GM10248 (cell line): ENCODE measurements at regions not wholly inside any gene's neighbourhood (a gene's known extent, or its start where the extent isn't known, plus 50 kb on each side); places are given as distances from the start of the nearest gene placed in this dataset.
"Not testable (repeated sequence)": the region's sequence is repeated elsewhere in the genome, so short reads cannot be mapped to it uniquely, and the experiment has no call there.

ENCODE experiments used
- CTCF ChIA-PET: fragments of 300-600 bp; sonication (Branson Sonifier 250); formaldehyde crosslinking; extraction: SDS; loops from one replicate; lab custom pipeline; 2021; ENCODE audit warnings: antibody characterized with exemption; lab: Yijun Ruan, JAX
- POLR2A ChIA-PET: fragments of 350-650 bp; sonication (Branson Sonifier 250); formaldehyde crosslinking; extraction: SDS; loops from one replicate; lab custom pipeline; 2020; ENCODE audit warnings: antibody characterized with exemption; lab: Yijun Ruan, JAX
- DNase-seq: peaks from one replicate; pipeline ENCODE4 v3.0.0; 2012; ENCODE audit errors: extremely low spot score
- CTCF ChIP-seq: IDR thresholded peaks from 2 replicates; pipeline ENCODE4 v1.5.1; 2012; ENCODE audit warnings: mild to moderate bottlenecking, low read depth; ENCODE audit errors: extremely low read depth, missing control alignments, control extremely low read depth

- TF ChIP-seq CTCF: no peak
- CTCF ChIA-PET: interaction anchor here (1.4 kb wide), 1 partner anchor 14 kb away, joined by 3 read pairs; no protein-coding TSS in a partner anchor
- DNase-seq: no peak
- POLR2A ChIA-PET: no interaction called here
These were observed 211.1 kb upstream of the XIST start for GRCh38 chrX:74063426-74064155.

GRCh38 chrX:74061879-74062278 lies 209.4 kb upstream of the XIST start:
- ChIA-PET CTCF (interaction anchor here (1.4 kb wide), 1 partner anchor 13 kb away, joined by 3 read pairs; no protein-coding TSS in a partner anchor), POLR2A (no interaction called here)
- no peak for TF ChIP-seq CTCF
- no peak for DNase-seq

GRCh38 chrX:74049126-74049525 lies 196.6 kb upstream of the XIST start:
- CTCF ChIA-PET: interaction anchor here (1.2 to 1.6 kb wide), 2 partner anchors 10 to 13 kb away, joined by 3 to 4 read pairs; no protein-coding TSS in a partner anchor
- no peak for TF ChIP-seq CTCF

GRCh38 chrX:74034066-74034465 lies 181.6 kb upstream of the XIST start:
- CTCF ChIA-PET, DNase-seq, POLR2A ChIA-PET: not testable (repeated sequence)

More at GRCh38 chrX:74049126-74049525, 196.6 kb upstream of the XIST start:
- POLR2A ChIA-PET: no interaction called here
- no peak for DNase-seq

- CTCF ChIA-PET, POLR2A ChIA-PET, DNase-seq: not testable (repeated sequence)
These were observed 179.0 kb upstream of the XIST start for GRCh38 chrX:74031527-74031926.

- CTCF ChIA-PET, POLR2A ChIA-PET, DNase-seq: not testable (repeated sequence)
These were observed 178.3 kb upstream of the XIST start for GRCh38 chrX:74030766-74031165.

GRCh38 chrX:74025145-74025544 lies 172.6 kb upstream of the XIST start:
- CTCF ChIA-PET, POLR2A ChIA-PET, DNase-seq: not testable (repeated sequence)

GRCh38 chrX:74023203-74023602 lies 170.7 kb upstream of the XIST start:
- ChIA-PET CTCF (no interaction called here), POLR2A (no interaction called here)
- TF ChIP-seq CTCF: no peak
- DNase-seq: no peak

GRCh38 chrX:74018253-74018652 lies 165.7 kb upstream of the XIST start:
- CTCF ChIA-PET: no interaction called here
- POLR2A ChIA-PET: no interaction called here
- no peak for TF ChIP-seq CTCF
- no peak for DNase-seq
